HFF-Myc (cell line): ENCODE measurements at regions not wholly inside any gene's neighbourhood (a gene's known extent, or its start where the extent isn't known, plus 50 kb on each side); places are given as distances from the start of the nearest gene placed in this dataset.

ENCODE experiments used
- DNase-seq: peaks from one replicate; pipeline ENCODE4 v3.0.0-alpha.2; 2011; ENCODE audit warnings: low read depth; ENCODE audit errors: extremely low read depth
- H3K4me3 ChIP-seq: replicated peaks from 2 replicates; pipeline ENCODE4 v1.5.1; 2011; ENCODE audit warnings: low read depth, mild to moderate bottlenecking, control low read depth, low read length
- CTCF ChIP-seq: IDR thresholded peaks from 2 replicates; pipeline ENCODE4 v1.5.1; 2012; ENCODE audit warnings: mild to moderate bottlenecking, low read depth, low read length, control low read depth; ENCODE audit errors: missing control alignments

- TF ChIP-seq CTCF = no peak
- DNase-seq = no peak
- H3K4me3 ChIP-seq = no peak overlapping the region
Measured at GRCh38 chr1:48092401-48092800, 95.2 kb upstream of the TRABD2B start.

DNA sequence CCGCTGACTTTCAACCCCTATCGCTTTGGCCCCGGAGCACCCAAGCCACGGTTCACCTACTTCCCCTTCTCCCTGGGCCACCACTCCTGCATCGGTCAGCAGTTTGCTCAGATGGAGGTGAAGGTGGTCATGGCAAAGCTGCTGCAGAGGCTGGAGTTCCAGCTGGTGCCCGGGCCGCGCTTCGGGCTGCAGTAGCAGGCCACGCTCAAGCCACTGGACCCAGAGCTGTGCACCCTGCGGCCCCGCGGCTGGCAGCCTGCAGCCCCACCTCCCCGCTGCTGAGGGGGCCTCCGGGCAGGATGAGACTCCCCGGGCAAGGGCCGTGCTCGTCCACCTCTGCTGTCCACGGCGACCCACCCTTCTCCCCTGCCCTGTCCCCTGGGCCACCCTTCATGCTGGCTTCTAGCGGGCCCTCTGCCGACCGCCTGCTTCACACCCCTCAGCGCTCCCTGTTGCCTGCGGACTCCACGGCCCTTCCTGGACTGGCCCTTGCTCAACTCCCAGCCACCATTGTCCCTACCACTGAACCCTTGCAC lies 92.2 kb upstream of the TRABD2B start:
- no peak overlapping the region for H3K4me3 ChIP-seq
- no peak for DNase-seq
- no peak for TF ChIP-seq CTCF

- DNase-seq = no peak
- TF ChIP-seq CTCF = no peak
- no peak overlapping the region for H3K4me3 ChIP-seq
Measured at GRCh38 chr1:48084826-48085225, 87.6 kb upstream of the TRABD2B start.

GRCh38 chr1:48082271-48082962 lies 85.2 kb upstream of the TRABD2B start:
- no peak for DNase-seq
- no peak for TF ChIP-seq CTCF
- H3K4me3 ChIP-seq = no peak overlapping the region

GRCh38 chr1:48080331-48081255 lies 83.4 kb upstream of the TRABD2B start:
- no peak overlapping the region for H3K4me3 ChIP-seq
- no peak for DNase-seq
- TF ChIP-seq CTCF = no peak

DNA sequence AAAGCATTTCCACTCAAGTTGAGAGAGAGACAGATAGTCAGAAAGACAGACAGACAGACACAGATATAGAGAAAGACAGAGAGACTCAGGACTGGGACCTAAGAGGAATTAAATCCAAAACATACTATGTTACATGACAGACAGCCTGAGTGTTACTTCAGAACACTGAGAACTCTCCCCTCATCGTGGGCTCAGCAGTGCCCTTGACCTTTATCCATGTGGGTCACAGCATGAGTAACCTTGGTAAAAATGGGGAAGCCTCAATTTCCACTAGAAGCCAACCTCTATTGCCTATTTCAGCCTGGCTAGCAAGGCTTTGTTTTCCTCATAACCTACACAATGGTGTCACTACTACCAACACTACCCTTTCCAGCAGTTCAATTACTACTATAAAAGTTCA lies 81.9 kb upstream of the TRABD2B start:
- no peak for TF ChIP-seq CTCF
- H3K4me3 ChIP-seq = no peak overlapping the region
- no peak for DNase-seq
